Stomach smooth muscle (tissue), 2 donors: ENCODE measurements at regions not wholly inside any gene's neighbourhood (a gene's known extent, or its start where the extent isn't known, plus 50 kb on each side); places are given as distances from the start of the nearest gene placed in this dataset.

Experiments used
- H3K27ac ChIP-seq: one replicate; pipeline ENCODE4 v1.7.0; 2013; ENCODE audit warnings: mild to moderate bottlenecking, low read length, inconsistent platforms
- H3K27me3 ChIP-seq, 2 donors: one replicate each; pipeline ENCODE4 v1.7.0; 2013; ENCODE audit warnings: low read length in 2 of 2; ENCODE audit not compliant: insufficient read depth in 2 of 2, control insufficient read depth in 1 of 2
- H3K36me3 ChIP-seq, 2 donors: one replicate each; pipeline ENCODE4 v1.7.0; 2013; ENCODE audit warnings: low read length in 2 of 2; ENCODE audit not compliant: control insufficient read depth in 2 of 2, insufficient read depth in 2 of 2
- H3K4me1 ChIP-seq: one replicate; pipeline ENCODE4 v1.7.0; 2013; ENCODE audit warnings: low read length; ENCODE audit not compliant: control insufficient read depth, insufficient read depth
- H3K4me3 ChIP-seq, 2 donors: one replicate each; pipeline ENCODE4 v1.7.0; 2013; ENCODE audit warnings: low read length in 2 of 2
- H3K9ac ChIP-seq, 2 donors: one replicate each; pipeline ENCODE4 v1.7.0; 2013; ENCODE audit warnings: low read length in 2 of 2, mild to moderate bottlenecking in 1 of 2
- H3K9me3 ChIP-seq, 2 donors: one replicate each; pipeline ENCODE4 v1.7.0; 2013; ENCODE audit warnings: low read length in 2 of 2; ENCODE audit not compliant: control insufficient read depth in 2 of 2
- donor health status: healthy.
- donor health status: Pancreatic carcinoma.

DNA sequence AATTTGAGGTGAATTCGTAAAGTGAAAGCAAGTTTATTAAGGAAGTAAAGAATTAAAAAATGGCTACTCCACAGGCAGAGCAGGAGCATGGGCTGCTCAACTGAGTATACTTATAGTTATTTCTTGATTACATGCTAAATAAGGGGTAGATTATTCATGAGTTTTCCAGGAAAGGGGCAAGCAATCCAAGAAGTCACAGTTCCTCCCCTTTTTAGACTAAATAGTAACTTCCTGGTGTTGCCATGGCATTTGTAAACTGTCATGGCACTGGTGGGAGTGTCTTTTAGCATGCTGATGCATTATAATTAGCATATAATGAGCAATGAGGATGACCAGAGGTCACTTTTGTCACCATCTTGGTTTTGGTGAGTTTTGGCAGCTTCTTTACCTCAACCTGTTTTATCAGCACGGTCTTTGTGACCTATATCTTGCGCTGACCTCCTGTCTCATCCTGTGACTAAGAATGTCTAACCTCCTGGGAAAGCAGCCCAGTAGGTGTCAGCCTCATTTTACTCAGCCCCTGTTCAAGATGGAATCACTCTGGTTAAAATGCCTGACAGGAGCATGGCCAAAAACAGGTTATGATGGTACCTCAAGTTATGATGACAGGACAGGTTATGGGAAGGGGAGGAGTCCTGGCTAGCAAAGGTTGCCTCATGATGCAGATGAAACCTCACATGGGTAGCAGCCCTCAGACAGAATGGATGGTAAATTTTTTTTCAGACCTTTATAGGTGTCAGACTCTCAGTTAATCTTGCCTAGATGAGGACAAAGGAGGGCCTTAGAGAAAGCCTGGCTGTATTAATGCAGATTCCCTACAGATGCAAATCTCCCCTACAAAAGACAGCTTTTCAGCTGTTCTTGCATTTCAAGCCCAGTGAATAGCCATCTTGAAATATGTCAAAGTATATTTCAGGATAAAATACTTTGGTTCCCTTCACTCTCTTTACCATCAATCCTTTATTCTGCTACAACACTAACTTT is 49.7 kb downstream of the SIPA1L2 start:
- H3K27ac ChIP-seq: no peak overlapping the region

DNA sequence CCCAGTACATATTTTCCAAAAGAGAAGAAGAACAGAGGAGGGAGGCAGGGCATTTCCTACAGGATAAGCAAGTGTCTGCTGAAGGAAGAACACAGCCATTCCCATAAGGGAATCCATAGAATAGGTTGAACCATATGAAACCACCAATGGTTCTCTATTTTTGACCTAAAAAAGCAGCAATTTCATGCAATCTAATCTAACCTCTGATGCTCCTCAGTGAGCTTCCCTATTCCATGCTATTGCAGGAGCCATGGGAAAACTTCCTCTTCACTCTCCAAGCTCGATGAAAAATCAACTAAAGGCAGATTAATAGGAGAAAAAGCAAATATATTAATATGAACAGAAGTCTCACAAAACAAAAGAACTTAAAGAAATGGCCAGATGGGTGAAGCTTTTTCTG is 50.5 kb downstream of the SIPA1L2 start:
- Histone ChIP-seq H3K9ac (no peak overlapping the region), H3K9me3 (no peaks in the 10 kb centered on the region), H3K4me3 (no peak overlapping the region), H3K27ac (no peak overlapping the region), H3K4me1 (peaks cover 4% of the 10 kb centered on the region), H3K27me3 (no peaks in the 10 kb centered on the region), H3K36me3 (no peaks in the 10 kb centered on the region)

More for the DNA sequence above, 49.7 kb downstream of the SIPA1L2 start:
- H3K9ac ChIP-seq: no peak overlapping the region
- peaks cover under 1% of the 10 kb centered on the region for H3K4me1 ChIP-seq
- no peaks in the 10 kb centered on the region for H3K36me3 ChIP-seq
- H3K4me3 ChIP-seq: no peak overlapping the region
- no peaks in the 10 kb centered on the region for H3K27me3 ChIP-seq
- no peaks in the 10 kb centered on the region for H3K9me3 ChIP-seq

DNA sequence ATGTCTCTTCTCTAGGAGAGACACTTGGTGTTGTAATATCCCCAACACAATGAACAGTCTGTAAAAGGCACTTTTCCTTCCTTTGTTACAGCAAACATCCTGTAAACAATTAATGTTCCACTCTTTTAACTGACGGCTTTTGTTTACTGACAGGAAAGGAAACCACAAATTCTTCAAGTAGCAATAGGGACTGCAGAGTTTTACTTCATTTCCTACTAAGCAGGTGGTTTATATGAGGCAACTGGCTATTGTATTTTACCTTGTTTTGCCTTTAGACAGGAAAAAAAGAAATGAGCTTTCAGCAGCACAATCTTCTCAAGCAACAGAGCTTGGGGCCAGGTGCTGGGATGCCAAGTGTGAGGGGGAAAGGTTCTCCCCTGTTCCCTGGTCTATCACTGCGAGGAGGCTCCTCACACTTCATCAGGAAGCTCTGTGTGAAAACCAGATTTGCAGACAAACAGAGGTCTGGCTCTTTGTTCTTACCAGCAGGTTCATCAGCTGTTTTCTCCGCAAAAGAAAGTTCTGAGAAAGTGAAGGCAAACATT is 51.2 kb downstream of the SIPA1L2 start:
- H3K4me3 ChIP-seq: no peak overlapping the region
- no peak overlapping the region for H3K27ac ChIP-seq
- H3K27me3 ChIP-seq: no peaks in the 10 kb centered on the region
- H3K4me1 ChIP-seq: peaks cover 4% of the 10 kb centered on the region
- no peak overlapping the region for H3K9ac ChIP-seq
- H3K36me3 ChIP-seq: no peaks in the 10 kb centered on the region
- no peaks in the 10 kb centered on the region for H3K9me3 ChIP-seq

DNA sequence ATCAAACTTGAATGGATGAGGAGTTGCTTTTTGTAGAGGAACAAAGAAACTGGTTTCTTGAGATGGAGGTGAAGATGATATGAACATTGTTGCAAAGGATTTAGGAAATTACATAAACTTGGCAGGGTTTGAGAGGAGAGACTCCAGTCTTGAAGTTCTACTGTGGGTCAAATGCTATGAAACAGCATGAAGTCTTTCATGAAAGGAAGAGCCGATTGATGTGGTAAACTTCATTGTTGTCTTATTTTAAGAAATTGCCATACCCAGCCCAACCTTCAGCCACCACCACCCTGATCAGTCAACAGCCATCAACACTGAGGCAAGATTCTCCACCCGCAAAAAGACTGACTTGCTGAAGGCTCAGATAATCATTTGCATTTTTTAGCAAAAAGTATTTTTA is 52.2 kb downstream of the SIPA1L2 start:
- Histone ChIP-seq H3K4me1 (peaks cover 4% of the 10 kb centered on the region), H3K4me3 (no peak overlapping the region), H3K9me3 (no peaks in the 10 kb centered on the region), H3K9ac (no peak overlapping the region), H3K27me3 (no peaks in the 10 kb centered on the region), H3K36me3 (no peaks in the 10 kb centered on the region), H3K27ac (no peak overlapping the region)

- no peak overlapping the region for H3K9ac ChIP-seq
- H3K36me3 ChIP-seq: no peaks in the 10 kb centered on the region
- peaks cover 4% of the 10 kb centered on the region for H3K4me1 ChIP-seq
- no peak overlapping the region for H3K4me3 ChIP-seq
- H3K27me3 ChIP-seq: no peaks in the 10 kb centered on the region
- H3K9me3 ChIP-seq: no peaks in the 10 kb centered on the region
- H3K27ac ChIP-seq: no peak overlapping the region
These were observed 53.4 kb downstream of the SIPA1L2 start for GRCh38 chr1:232576537-232576936.

- Histone ChIP-seq H3K9ac (peak overlapping the region in 1 of 2 donors; percentile 56), H3K36me3 (no peaks in the 10 kb centered on the region), H3K27me3 (no peaks in the 10 kb centered on the region), H3K4me1 (peaks cover 4% of the 10 kb centered on the region), H3K4me3 (peak overlapping the region in 1 of 2 donors; percentile 72), H3K9me3 (no peaks in the 10 kb centered on the region), H3K27ac (peak overlapping the region; percentile 62)
These were observed 54.2 kb downstream of the SIPA1L2 start for GRCh38 chr1:232575763-232576040.

DNA sequence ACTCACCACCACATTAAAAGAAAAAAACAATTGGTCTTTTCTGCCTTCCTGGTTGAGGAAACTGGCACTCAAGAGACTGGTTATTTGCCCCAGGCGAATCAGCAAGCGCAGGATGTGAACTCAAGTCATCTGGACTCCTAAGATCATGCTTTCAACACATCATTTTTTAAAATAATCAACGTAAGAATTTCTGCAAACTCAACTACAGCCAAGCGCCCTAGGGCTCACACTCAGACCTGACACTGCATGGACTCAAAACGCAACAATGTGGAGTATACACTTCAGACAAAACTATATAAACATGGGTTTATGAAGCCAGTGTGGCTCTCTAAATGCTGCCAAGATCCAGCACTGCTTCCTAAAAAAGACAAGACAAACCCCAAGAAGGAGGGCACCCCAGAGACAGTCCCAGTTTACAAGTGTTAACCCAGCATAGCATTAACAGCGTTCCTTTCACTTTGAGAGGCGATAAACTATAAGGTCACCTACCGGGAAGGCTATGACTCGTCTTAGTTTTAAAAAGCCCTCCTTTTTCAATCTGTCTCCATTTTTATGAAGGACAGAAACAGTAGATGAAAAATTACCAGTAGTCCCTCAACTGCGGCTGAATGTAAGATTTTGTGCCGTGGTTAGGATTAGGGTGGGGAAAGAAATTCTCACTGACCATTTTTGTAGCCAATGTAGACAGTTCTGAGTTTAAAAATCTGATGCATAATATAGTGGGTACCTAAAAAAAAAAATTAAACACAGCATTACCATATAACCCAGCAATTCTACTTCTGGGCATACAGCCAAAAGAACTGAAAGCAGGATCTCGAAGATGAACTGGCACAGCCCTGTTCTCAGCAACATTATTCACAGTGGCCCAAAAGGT is 54.8 kb downstream of the SIPA1L2 start:
- H3K9ac ChIP-seq: peak overlapping the region; percentile 56 to 62
- no peaks in the 10 kb centered on the region for H3K36me3 ChIP-seq
- H3K27me3 ChIP-seq: no peaks in the 10 kb centered on the region
- H3K27ac ChIP-seq: peak overlapping the region; percentile 62
- H3K4me1 ChIP-seq: peaks cover 4% of the 10 kb centered on the region
- H3K4me3 ChIP-seq: peak overlapping the region; percentile 62 to 72
- H3K9me3 ChIP-seq: no peaks in the 10 kb centered on the region

DNA sequence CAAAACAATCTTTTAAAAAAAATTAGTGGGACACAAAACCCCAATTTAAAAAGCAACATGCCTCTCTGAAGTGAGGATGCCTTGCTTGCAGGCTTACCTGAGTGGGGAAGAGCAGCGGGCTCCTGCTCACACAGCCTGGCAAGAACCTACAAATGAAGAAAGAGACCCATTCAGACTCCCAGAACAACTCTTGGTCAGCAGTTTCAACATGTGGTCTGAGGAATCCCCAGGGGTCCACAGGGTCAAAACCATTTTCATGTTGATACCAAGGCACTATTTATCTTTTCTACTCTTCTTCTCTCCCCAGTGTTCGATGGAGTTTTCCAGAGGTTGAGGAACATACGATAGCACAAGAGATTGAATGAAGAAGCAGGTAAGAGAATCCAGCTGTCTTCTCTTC is 55.9 kb downstream of the SIPA1L2 start:
- Histone ChIP-seq H3K4me1 (peaks cover 8% of the 10 kb centered on the region), H3K27me3 (no peaks in the 10 kb centered on the region), H3K27ac (no peak overlapping the region)

GRCh38 chr1:232571523-232571922 is 58.4 kb downstream of the SIPA1L2 start:
- H3K27ac ChIP-seq: no peak overlapping the region

More for the DNA sequence above, 55.9 kb downstream of the SIPA1L2 start:
- H3K9me3 ChIP-seq: no peaks in the 10 kb centered on the region
- H3K4me3 ChIP-seq: no peak overlapping the region
- H3K9ac ChIP-seq: no peak overlapping the region
- H3K36me3 ChIP-seq: no peaks in the 10 kb centered on the region

DNA sequence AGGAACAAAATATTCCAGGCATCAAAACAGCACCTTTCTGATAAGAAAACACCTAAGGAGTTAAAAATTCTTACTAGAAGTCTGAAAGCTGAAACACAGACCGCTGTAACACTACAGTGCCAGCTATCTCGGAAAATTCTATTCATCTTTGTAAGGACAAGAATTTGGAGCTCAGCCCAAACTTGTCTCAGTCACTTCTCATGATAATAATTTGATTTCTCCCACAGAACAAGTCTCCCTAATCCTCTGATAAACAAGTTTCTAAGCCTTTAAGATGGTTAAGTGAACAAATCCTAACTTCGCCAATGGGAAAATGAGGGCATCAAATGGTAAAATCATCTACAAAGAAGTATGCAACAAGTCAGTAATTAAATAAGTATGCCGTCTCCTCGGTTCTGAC is 59.9 kb downstream of the SIPA1L2 start:
- Histone ChIP-seq H3K27ac (no peak overlapping the region), H3K4me1 (peaks cover 9% of the 10 kb centered on the region)

More at GRCh38 chr1:232571523-232571922, 58.4 kb downstream of the SIPA1L2 start:
- Histone ChIP-seq H3K4me3 (no peak overlapping the region), H3K9me3 (no peaks in the 10 kb centered on the region), H3K27me3 (no peaks in the 10 kb centered on the region), H3K9ac (no peak overlapping the region), H3K4me1 (peaks cover 12% of the 10 kb centered on the region), H3K36me3 (no peaks in the 10 kb centered on the region)

More for the DNA sequence above, 59.9 kb downstream of the SIPA1L2 start:
- no peaks in the 10 kb centered on the region for H3K27me3 ChIP-seq
- H3K9ac ChIP-seq: no peak overlapping the region
- H3K36me3 ChIP-seq: no peaks in the 10 kb centered on the region
- H3K9me3 ChIP-seq: no peaks in the 10 kb centered on the region
- peak overlapping the region in 1 of 2 donors; percentile 31 for H3K4me3 ChIP-seq
